ENCODE measurements at regions not wholly inside any gene's neighbourhood (a gene's known extent, or its start where the extent isn't known, plus 50 kb on each side); places are given as distances from the start of the nearest gene placed in this dataset.

DNA sequence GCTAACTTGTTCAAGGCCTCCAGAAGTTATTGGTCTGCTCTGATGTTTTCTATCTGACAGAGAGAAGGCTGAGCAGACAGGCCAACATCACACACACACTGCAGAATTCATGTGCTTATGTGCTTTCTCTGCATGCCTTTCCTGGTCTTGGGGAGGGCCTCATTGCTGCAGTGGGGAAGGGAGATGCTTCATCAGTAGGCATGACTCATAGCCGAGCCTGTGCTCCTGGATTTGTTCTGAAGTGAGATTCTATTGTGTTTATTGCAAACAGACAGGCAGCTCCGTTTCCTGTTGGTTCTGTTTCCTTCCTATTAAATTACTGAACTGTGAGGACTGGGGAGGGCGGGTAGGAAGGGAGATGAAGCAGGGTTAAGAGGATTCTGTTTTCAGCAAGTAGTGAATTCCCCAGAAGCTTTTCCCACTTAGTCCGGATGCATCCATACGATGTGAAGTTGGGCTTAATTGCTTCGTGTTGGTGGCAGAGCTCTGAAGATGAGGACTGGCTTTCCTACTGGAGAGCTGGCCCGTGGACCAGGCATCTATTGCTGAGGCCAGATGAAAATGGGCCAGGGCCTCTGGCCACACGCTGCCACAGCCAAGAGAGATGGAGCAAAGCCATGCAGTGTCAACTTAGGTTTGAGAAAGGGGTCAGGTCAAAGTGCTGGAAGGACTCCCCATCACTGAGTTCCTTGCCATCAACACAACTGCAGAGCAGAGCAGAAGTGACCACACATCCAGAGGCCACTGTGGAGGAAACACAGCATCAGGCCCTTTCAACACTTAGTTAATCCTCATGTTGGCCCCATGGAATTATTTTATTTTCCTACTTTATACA is 179.3 kb downstream of the UTP18 start:
- peak; percentile 14 for DNase-seq
- in situ Hi-C loops (cut with HindIII; ENCODE audit: low pct_ligation_motif_present, low sequenced_read_pairs) = no loop called here

GRCh38 chr17:51441431-51441830 is 181.1 kb downstream of the UTP18 start:
- Histone ChIP-seq H3K27ac (no peak overlapping the region), H3K4me3 (ENCODE audit: low read depth, low read length) (no peak overlapping the region), H3K27me3 (replicated peaks) (no peaks in the 10 kb centered on the region), H3K36me3 (replicated peaks) (no peaks in the 10 kb centered on the region)
- no peak for TF ChIP-seq CTCF (IDR thresholded peaks at IDR 0.05; ENCODE audit: low read depth, low read length, missing control alignments)
- in situ Hi-C loops (cut with HindIII; ENCODE audit: low pct_ligation_motif_present, low sequenced_read_pairs) = no loop called here
- no peak for DNase-seq

More for the DNA sequence above, 179.3 kb downstream of the UTP18 start:
- no peaks in the 10 kb centered on the region for H3K27me3 ChIP-seq (replicated peaks)
- no peak for TF ChIP-seq CTCF (IDR thresholded peaks at IDR 0.05; ENCODE audit: low read depth, low read length, missing control alignments)
- no peaks in the 10 kb centered on the region for H3K36me3 ChIP-seq (replicated peaks)
- H3K27ac ChIP-seq = no peak overlapping the region
- no peak overlapping the region for H3K4me3 ChIP-seq (ENCODE audit: low read depth, low read length)

DNA sequence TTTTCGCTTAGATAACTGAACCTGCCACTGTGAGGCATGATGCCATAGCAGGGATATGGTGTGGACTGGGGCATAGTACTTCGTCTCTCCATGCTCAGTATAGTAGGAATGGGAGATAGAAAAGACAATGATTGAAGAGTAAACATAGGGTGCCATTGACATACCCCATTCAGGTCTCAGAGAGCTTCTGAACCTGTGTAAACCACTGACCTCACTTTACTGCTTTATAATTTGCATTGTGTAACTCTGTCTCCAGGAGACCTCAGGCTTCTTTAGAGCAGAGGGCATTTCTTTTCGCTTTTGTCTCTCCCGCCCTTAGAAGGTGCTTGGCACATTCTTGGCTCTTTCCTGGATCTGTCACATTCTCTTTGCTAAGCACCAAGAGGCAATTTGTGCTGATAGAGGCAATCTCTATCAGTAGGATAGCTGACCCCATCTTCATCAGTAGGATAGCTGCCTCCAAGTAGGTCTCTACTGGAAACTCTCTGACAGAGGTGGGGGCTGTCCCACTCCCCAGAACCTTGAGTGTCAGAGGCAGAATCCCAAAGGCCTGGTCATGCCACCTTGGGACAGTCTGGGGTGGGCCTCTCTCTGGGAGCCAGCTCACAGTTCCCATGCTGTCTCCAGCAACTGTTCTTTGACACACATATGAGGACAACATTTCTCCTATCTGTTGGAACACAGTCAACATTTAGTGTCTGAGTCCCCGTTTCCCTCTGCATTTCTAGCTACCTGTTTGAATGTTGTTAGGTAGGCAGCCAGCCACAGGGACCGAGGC is 181.9 kb downstream of the UTP18 start:
- no peak for TF ChIP-seq CTCF (IDR thresholded peaks at IDR 0.05; ENCODE audit: low read depth, low read length, missing control alignments)
- no peak overlapping the region for H3K27ac ChIP-seq
- in situ Hi-C loops (cut with HindIII; ENCODE audit: low pct_ligation_motif_present, low sequenced_read_pairs) = no loop called here
- no peaks in the 10 kb centered on the region for H3K27me3 ChIP-seq (replicated peaks)
- H3K4me3 ChIP-seq (ENCODE audit: low read depth, low read length) = no peak overlapping the region
- H3K36me3 ChIP-seq (replicated peaks) = no peaks in the 10 kb centered on the region
- no peak for DNase-seq

GRCh38 chr17:51443646-51444045 is 183.3 kb downstream of the UTP18 start:
- no peak for DNase-seq
- H3K36me3 ChIP-seq (replicated peaks) = no peaks in the 10 kb centered on the region
- H3K4me3 ChIP-seq (ENCODE audit: low read depth, low read length) = no peak overlapping the region
- no peak for TF ChIP-seq CTCF (IDR thresholded peaks at IDR 0.05; ENCODE audit: low read depth, low read length, missing control alignments)
- in situ Hi-C loops (cut with HindIII; ENCODE audit: low pct_ligation_motif_present, low sequenced_read_pairs) = no loop called here
- no peaks in the 10 kb centered on the region for H3K27me3 ChIP-seq (replicated peaks)
- H3K27ac ChIP-seq = no peak overlapping the region

GRCh38 chr17:51445946-51446345 is 185.6 kb downstream of the UTP18 start:
- Histone ChIP-seq H3K4me3 (ENCODE audit: low read depth, low read length) (no peak overlapping the region), H3K27ac (no peak overlapping the region), H3K36me3 (replicated peaks) (no peaks in the 10 kb centered on the region), H3K27me3 (replicated peaks) (no peaks in the 10 kb centered on the region)
- no peak for DNase-seq
- in situ Hi-C loops (cut with HindIII; ENCODE audit: low pct_ligation_motif_present, low sequenced_read_pairs) = no loop called here
- no peak for TF ChIP-seq CTCF (IDR thresholded peaks at IDR 0.05; ENCODE audit: low read depth, low read length, missing control alignments)
